Body of pancreas (tissue), 4 donors: ENCODE measurements at regions not wholly inside any gene's neighbourhood (a gene's known extent, or its start where the extent isn't known, plus 50 kb on each side); places are given as distances from the start of the nearest gene placed in this dataset.

Source experiments
- CTCF ChIP-seq, 7 experiments: fragments of 450-650 bp in 4 of 7; fragments of 200-600 bp in 3 of 7; sonication (generic) in 3 of 7; IDR thresholded peaks; one replicate each; pipeline ENCODE4 v1.5.1; 2016 to 2019; ENCODE audit warnings: antibody characterized with exemption in 7 of 7
- POLR2A ChIP-seq, 3 donors: fragments of 450-650 bp; IDR thresholded peaks; one replicate each; pipeline ENCODE4 v1.6.1; 2016; ENCODE audit warnings: antibody characterized with exemption in 3 of 3, mild to moderate bottlenecking in 2 of 3

GRCh38 chr6:134729561-134729960, 220.3 kb downstream of the ALDH8A1 start:
- TF ChIP-seq CTCF (IDR thresholded peaks at IDR 0.05) (no peak), POLR2A (IDR thresholded peaks at IDR 0.05) (no peak)
